ENCODE measurements at regions not wholly inside any gene's neighbourhood (a gene's known extent, or its start where the extent isn't known, plus 50 kb on each side); places are given as distances from the start of the nearest gene placed in this dataset.
"Not testable (repeated sequence)": the region's sequence is repeated elsewhere in the genome, so short reads cannot be mapped to it uniquely, and the experiment has no call there.

DNA sequence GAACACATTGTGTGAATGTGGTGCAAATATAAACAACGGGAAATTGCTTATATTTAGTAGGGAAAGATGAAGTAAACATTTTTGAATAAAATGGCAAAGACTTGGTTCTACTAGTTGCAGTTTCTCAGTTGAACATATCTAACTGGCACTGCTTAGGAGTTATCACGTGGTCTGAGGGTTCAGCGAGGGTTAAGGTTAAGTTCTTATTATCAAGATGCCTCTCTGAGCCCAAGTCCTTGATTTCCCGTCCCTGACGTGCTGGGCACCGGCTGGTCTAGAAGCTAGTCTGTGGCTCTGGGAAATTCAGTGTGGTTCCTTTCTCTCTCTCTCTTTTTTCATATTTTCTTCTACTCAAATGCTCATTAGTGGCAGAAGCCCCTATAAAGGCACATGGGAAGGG is 81.6 kb upstream of the PITX1 start:
- DNase-seq (ENCODE audit: low read depth) = no peak

DNA sequence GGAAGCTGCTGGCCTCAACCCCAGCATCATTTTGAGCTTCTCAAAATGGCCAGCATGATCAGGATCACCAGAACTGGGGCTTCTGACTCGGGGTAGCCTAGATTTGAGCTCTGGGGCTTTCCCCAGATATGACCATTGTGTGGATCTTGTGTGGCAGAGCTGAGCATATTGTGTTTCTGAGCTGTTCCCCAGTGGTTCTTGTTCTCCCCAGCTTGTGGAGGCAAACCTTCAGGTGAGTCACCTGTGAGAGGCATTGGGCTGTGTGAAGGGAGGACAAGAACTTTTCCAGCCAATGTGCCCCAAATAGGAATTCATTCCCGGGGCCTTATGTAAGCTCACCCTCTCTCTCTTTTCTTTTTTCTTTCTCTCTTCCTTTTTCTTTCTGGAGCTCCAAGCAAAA is 80.7 kb upstream of the PITX1 start:
- DNase-seq (ENCODE audit: low read depth) = no peak

DNA sequence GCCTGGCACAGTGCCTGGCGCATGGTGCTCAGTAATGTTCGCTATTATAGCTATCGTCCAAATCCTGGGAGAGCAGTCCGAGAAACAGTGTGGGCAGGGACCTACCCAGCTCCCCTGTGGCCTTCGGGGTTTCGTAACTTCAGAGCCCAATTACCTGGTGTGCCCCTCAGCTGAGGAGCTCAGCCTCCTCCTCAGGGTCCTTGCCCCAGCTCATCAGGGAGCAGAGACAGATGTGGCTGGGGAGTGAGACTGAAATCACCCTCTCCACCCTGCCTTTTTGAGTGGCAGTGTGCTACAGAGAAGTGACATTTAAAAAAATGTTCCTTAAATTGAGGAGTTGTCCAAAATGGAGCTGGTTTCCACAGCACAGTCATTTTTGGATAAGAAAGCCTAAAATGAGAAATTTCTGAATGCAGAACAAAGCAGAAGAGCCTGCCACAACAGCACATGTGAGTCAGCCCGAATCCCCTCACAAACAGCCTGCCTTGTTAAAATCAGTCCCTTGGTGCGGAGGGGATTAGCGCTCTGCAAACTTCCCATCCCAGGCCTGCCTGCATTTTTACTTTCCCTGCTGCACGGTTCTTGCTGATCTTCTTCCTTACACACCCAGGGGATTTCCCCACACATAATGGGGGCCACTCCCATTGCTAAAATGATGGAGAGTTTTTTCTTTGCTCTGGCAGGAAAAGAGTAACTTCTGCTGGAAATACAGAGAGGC is 78.1 kb upstream of the PITX1 start:
- no peak for DNase-seq (ENCODE audit: low read depth)

DNA sequence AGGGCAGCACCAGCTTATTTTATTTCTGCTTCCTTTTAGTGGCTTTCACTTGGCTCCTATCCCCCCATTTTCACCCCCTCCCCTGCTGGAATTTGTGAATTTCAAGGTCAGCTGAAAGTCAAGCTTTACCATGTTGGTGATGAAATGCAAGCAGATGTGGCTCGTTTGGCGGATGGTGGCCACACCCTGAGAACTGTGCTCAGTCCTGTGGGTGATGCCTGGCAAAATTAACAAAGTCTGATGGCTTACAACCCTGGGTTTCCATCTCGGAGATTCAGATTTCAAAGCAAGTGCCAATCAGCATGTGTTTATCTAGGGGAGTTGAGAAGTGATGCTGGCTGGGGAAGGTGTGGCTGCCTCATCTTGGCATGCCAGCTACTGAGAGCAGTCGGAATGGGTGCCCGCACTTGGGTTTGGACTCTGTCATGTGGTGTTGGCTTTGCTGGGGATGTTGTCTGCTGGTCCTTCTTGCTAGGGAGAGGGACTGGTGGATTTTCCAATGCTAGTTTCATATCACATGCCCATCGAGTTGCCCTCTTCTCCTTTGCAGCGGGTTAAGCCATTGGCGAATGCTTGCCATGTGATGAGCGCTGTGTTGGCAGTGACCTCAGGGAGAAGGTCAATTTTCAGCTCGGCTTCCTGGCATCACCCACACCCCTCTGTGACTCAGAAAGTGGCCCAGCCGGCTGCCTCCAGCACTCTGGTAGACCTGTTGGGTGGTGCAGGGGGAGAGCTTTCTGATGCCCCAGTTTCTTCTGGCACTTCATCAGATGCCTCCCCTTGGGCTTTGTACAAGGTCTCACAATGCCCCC is 77.0 kb upstream of the PITX1 start:
- DNase-seq (ENCODE audit: low read depth) = no peak

DNA sequence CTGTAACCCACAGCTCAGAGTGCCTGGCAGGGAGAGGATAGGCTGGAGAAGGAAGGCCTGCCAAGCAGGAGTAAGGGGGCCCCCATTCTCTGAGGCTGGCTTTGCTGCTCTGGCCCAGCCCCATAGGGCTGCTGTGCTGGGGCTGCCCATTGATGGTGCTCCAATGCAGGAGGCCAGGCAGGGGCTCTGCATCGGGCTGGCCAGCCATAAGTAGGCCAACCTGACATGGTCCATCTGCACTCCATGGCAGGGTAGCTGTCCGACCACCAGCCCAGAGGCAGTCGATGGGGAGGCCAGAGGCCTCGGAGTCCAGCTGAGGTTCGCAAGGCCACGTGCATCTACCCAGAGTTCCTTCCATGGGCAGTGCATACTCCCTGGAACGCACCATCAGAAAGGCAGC is 75.0 kb upstream of the PITX1 start:
- no peak for DNase-seq (ENCODE audit: low read depth)

DNA sequence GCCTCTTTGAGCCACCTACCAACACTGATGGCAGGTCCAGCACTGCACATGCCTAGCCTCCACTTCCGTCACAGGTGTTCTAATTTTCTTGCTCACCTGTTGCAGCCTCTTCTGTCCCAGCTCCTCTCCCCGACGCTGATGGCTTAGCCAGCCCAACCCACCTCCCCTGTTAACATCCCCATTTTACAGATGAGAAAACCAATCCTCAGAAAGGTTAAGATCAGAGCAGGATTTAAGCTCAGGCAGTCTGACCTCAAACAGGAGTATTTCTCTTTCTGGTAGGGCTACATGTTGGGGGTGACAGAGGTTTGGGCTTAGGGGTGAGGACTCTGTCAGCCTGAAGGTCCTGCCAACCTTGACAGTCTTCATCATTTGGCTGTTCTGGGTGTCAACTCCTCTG is 74.5 kb upstream of the PITX1 start:
- DNase-seq (ENCODE audit: low read depth) = no peak

DNA sequence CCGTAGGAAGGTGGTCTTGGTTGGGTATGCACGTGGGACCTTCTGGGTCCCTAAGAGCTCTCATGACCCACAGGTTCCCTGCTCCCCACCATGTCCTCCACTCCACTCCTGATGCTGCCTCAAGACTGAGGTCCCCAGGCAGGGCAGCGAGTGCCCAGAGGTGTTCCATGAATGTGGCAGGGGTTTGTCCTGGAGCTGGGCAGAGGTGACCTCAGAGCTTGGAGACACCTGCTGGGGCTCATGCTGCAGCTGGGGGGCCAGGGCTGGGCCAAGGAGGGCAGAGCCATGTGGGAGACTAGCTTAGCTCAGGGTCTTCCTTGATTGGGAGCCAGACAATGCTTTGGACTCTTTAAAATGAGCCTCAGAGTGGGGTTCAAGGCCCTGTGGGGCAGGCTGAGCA is 74.0 kb upstream of the PITX1 start:
- DNase-seq (ENCODE audit: low read depth) = no peak

DNA sequence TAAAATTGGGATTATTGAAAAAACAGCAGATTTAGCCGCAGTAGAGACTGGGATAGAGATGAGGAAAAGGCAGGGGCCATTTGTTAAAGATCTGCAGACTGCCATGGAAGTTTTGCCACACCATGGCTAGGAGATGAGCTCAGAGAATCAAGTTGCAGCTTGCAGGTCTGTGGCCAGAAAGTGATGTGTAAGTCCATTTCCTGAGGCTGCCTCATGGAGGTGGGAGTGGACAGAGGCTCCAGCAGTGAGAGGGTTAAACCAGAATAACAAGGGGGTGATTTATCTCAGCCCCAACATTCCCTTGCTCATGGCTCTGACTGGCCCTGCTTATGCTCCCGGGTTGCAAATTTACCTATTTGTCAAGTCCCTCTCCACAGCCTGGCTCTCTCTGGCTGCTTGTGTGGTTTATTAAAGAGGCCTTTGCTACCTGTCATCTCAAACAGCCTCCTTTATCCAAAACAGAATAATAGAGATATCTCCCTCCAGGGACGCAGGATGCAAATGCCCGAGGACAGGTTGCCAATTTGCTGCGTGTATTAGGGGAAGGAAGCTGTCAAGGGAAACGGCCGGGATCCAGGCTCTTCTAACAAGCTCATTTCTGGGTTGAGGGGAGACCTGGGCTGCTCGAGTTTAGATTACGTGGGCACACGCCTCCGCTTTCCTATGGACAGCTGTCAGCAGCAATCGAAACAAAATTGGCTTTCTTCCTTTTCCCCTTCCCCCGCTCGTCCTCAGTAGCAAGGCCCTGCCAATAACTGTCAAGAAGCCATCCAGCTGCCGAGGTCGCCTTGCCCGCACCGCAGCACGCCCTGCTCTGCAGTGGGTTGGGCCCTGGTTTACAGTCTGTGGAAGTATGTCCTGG is 72.8 kb upstream of the PITX1 start:
- no peak for DNase-seq (ENCODE audit: low read depth)

DNA sequence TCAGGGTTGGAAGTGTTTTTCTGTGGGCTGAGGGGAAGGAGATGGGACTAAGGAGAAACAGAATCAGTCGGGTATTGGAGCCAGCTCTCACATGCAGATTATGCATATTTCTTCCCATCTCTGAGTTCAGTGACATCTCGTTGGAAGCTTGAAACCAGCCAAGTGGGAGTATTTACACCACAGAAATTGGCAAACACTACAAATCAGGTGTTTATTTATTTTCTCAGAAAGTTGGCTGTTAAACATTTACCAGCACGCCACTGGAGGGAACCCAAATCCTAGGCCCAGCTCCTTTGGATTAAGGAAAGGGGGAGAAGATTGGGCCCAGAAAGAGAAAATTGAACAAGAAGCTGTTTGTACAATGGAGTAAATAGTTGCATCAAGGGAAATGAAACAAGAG is 72.1 kb upstream of the PITX1 start:
- no peak for DNase-seq (ENCODE audit: low read depth)

DNA sequence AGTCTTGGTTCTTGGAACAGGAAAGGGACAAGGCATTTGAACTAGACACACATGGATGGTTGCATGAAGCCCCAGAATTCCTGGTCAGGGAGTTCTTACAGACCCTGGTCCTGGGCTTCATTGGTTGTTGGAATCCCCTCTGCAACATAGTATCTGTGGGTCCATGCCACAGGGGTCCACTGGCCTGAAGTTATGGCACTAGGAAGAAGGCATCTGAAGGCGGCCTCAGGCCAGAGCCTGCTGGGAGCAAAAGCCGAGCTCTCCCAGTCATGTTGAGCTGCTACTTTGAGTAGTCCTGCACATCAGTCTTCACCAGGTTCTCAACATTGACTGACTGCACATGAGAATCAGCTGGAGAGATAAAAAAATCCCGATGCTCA is 71.1 kb upstream of the PITX1 start:
- no peak for DNase-seq (ENCODE audit: low read depth)

DNA sequence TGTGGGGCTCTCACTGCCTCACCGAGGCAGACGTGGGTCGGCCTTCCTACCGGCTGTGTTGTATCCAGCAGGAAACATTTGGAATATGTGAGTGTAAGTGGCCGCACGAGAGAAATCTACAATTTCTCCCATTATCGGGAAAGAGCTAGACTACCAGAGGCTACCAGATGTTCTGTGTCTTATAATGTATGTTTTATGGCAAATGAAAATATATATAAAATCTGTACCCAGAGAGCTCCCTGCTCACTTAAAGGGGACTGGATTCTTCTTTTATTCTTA is 69.5 kb upstream of the PITX1 start:
- no peak for DNase-seq (ENCODE audit: low read depth)

DNA sequence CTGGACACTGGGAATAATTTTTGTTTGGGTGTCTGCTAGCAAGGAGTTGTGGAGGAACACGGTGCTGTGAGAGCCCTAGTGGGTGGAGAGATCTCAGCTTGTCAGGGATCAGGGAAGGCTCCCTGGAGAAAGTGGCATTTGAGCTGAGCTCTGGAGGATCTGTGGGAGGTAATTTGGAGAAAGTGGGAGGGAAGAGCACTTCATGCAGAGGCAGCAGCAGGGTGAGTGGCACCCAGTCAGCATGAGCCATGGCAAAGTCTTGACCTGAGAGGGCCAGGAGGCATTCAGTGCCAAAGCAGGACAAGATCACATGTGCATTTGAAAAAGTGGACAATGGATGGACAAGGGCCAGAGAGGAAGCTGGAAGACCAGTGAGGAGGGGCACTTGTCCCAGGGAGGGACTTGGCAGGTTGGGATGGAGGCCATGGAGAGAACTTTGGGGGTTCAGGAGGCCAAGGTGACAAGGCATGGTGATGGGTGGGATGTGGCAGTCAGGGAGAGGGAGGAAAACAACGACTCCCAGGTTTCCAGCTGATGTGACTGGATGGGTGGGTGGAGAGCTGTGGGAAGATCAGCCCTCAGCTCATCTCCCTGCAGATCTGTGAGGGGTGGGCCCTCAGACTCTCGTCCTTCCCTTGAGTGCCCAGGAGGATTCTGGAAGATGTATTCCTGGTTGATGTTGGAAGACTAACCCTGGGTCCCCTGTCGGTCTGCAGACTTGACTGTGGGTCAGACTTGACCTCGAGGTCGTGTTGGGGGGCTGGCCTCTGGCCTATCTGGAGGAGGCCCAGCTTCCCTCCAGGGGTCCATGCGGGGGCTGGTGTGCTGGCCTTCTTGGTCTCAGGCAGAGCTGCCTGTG is 68.9 kb upstream of the PITX1 start:
- DNase-seq (ENCODE audit: low read depth) = no peak

DNA sequence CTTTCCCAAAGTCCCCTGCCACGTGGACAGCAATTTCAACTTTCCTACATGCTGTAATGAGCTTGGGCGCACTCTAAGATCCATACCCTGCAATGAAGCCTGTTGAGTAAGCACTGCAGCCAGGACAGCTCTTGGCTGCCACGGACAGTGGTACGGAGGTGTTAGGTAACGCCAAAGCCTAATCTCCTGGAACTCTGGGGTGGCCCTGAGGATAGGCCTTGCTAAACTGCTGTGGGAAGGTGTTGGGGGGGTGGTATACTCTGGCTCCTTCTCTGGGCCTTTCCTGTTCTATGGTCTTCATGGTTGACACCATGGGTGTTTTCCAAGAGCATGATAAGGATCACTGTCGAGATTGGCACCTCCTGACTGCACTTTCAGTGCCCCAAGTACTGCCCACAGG is 66.4 kb upstream of the PITX1 start:
- DNase-seq (ENCODE audit: low read depth) = no peak

DNA sequence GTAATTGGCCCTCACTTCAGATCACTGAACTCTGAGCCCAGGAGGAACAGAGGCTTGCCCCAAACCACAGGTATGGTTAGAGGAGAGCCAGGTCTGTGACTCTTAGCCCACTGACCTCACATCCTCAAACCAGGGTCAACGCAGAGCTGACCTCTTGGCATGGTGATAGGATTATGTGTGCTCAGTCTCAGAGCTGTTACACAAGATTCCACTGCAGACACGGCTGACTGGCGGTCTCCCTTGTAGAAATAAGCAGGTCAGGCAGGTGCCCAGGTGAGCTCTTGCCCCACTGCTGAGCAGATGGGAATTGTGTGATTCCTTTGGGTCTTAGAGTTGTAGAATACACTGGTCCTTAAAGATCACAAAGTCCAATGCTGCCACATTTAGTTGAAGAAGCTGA is 66.0 kb upstream of the PITX1 start:
- DNase-seq (ENCODE audit: low read depth) = no peak

DNA sequence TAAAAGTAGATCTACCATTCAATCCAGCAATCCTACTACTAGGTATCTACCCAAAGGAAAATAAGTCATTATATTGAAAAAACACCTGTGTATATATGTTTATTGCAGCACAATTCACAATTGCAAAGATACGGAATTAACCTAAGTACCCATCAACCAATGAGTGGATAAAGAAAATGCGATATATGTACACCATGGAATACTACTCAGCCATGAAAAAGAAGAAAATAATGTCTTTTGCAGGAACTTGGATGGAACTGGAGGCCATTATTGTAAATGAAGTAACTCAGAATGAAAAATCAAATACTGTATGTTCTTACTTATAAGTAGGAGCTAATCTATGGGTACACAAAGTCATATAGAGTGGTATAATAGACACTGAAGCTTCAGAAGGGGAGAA is 63.4 kb upstream of the PITX1 start:
- DNase-seq (ENCODE audit: low read depth) = no peak

DNA sequence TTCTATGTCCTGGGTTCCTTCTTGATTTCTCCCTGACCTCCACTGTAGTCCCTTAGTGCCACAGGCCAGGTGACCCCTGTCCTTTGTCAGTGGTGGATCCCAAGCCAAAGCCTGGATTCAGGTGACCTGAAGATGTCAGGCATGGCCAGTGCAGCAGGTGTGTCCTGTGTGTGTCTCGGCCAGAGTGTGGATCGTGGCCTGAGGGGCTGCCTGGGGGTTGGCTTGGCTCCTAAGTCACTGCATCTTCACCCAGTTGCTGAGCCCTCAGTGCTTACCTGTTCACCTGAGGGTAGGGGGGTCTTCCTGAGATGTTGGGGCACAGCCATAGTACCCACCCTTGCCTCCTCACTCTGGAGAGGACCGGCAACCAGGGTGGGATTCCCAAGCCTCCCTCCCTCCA is 61.8 kb upstream of the PITX1 start:
- DNase-seq (ENCODE audit: low read depth) = no peak

DNA sequence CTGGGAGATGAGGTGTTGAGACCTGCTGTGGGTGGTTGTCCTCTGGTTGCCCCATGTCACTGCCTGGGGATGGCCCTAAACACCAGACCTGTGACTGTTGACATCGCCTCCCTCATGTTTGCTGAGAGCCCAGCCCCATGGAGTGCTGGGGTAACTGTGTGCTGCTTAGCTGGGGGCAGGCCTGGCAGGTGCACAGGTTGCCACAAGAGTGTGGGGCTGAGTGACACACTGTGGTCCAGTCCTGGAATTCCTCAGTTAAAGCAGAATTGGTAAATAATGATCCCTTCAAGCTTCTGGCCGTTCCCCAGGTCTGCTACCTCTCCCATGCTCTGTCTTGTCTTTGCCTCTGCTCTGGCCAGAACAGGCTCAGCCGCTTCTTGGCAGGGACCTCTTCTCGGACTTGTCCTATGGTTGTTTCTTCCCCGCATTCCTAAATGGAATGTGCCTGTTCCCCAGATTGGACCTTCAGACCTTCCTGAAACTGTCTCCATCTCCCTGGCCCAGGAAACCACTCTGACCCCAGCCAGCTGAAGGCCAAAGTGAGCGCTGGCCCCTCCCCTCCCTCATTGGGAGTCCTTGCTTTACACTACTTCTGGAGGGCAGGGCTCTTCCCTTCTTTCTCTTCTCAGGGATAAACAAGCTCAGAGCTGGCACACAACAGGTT is 61.2 kb upstream of the PITX1 start:
- DNase-seq (ENCODE audit: low read depth) = no peak

DNA sequence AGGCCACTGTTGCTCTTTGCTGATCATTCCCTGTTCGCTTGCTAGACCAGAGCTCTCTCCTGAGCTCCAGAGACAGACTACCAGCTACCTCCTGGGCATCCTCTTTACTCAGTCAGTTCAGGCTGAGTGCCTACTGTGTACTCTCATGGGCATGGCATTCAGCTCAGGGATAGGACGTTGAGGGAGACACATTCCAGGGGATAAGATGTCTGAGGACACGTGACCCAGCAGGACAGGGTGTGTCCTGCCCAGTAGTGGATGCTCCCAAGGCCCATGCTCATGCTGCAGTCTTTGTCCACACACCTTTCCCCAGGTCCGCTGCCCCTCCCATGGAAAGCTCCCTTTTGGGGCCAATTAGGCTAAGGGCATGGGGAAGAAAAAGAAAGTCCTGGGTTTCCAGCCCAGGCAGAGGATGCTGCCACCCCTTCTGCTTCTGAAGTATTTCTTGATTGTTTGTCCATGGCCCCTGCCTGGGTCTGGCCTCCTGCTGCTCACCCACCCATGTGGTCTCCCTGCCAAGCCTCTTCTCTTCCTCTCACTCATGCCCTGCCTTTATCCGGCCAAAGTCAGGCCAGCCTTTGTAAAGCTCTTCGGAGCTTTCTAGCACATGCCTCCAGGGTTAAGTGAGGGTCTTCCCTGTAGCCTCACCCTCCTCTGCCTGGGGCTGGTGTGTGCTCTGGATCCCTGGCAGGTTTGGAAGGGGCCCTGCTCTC is 60.5 kb upstream of the PITX1 start:
- DNase-seq (ENCODE audit: low read depth) = peak; percentile 15

DNA sequence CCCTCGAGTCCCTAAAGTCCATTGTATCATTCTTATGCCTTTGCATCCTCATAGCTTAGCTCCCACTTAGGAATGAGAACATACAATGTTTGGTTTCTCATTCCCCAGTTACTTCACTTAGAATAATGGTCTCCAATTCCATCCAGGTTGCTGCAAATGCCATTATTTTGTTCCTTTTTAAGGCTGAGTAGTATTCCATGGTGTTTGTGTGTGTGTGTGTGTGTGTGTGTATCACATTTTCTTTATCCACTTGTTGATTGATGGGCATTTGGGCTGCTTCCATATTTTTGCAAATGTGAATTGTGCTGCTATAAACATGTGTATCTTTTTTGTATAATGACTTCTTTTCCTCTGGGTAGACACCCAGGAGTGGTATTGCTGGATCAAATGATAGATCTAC is 59.5 kb upstream of the PITX1 start:
- not testable (repeated sequence) for DNase-seq (ENCODE audit: low read depth)

DNA sequence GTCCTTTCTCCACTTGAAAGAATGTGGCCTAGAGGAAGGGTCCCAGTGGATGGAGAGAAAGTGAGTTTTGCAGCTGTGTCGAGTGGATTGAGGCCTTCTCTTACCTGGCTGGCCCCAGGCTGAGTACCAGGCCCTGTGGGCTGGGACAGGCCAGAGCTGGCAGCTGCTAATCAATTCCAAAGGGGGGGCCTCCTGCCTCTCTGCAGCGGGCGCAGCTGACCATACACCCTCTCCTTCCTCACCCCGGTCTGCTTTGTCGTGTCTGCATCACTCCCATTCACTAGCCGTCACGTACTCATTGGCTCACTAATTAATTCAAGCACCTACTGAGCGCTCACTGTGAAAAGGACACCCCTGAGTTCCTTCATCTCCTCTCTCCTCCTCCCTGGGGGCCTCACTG is 58.4 kb upstream of the PITX1 start:
- DNase-seq (ENCODE audit: low read depth) = no peak

DNA sequence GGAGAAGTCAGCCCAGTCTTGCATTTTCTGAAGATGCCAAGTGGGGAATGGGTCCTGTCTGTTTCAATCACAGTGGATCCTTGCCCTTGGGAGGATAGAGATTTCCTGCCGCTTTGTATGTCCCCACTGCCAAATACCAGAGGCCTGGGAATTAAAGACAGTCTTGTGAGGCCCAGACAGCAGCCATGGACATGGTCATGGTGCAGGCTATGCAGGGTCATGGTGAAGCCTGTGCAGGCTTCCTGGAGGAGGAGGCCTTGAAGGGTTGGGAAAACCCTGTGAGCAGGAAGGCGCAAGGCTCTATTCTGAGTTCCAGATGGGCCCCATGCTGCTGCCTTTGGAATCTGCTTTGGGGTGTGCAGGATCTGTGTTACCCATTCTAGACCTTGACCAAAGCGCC is 57.3 kb upstream of the PITX1 start:
- no peak for DNase-seq (ENCODE audit: low read depth)

Data from EH (cell line).